PC-9 (cell line): ENCODE measurements at regions not wholly inside any gene's neighbourhood (a gene's known extent, or its start where the extent isn't known, plus 50 kb on each side); places are given as distances from the start of the nearest gene placed in this dataset.

Experiments
- EZH2 ChIP-seq: fragments of 200-600 bp; sonication (generic); IDR thresholded peaks from 2 replicates; pipeline ENCODE4 v1.8.0; 2017; ENCODE audit warnings: antibody characterized with exemption, low read depth
- TF ChIP-seq, protein P1 (sequence below): fragments of 200-600 bp; sonication (generic); conservative IDR thresholded peaks from 2 replicates; pipeline ENCODE4 v1.6.1; 2017; ENCODE audit warnings: mixed run types, antibody characterized with exemption, mild to moderate bottlenecking, moderate library complexity

DNA sequence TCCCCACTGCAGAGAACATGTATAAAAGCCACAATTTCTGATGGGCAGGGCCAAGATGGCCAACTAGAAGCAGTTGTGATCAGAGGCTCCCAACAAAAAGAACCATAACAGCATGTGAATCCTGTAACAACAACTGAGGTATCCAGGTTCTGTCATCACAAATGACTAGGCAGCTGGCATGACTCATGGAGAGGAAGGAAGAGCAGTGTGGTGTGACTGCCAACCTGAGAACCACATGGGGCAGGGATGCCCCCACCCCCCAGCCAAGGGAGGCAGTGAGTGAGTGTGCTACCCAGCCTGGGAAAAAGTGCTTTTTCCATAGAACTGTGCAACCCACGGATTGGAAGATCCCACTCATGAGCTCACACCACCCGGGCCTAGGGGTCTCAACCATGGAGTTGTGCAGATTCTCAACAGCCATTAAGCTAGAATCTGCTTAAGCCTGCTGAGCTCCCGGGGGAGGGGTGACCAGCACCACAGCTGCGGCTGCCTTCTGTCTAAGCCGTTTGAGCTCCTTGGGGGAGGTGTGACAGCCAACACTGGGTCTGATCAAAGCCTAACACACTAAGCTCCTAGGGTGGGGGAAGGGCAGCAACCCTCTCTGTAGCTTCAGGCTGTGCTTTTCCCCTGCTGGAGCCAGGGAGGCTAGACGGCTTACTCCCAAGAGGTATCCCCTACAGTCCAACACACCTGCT, 80.1 kb upstream of the DMAC1 start:
- TF ChIP-seq EZH2 = no peak
- TF ChIP-seq, protein P1, sequence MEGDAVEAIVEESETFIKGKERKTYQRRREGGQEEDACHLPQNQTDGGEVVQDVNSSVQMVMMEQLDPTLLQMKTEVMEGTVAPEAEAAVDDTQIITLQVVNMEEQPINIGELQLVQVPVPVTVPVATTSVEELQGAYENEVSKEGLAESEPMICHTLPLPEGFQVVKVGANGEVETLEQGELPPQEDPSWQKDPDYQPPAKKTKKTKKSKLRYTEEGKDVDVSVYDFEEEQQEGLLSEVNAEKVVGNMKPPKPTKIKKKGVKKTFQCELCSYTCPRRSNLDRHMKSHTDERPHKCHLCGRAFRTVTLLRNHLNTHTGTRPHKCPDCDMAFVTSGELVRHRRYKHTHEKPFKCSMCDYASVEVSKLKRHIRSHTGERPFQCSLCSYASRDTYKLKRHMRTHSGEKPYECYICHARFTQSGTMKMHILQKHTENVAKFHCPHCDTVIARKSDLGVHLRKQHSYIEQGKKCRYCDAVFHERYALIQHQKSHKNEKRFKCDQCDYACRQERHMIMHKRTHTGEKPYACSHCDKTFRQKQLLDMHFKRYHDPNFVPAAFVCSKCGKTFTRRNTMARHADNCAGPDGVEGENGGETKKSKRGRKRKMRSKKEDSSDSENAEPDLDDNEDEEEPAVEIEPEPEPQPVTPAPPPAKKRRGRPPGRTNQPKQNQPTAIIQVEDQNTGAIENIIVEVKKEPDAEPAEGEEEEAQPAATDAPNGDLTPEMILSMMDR = no peak
